Spinal cord (tissue), 9 donors: ENCODE measurements at regions not wholly inside any gene's neighbourhood (a gene's known extent, or its start where the extent isn't known, plus 50 kb on each side); places are given as distances from the start of the nearest gene placed in this dataset.

ENCODE experiments used
- DNase-seq, 6 donors: peaks; one replicate each; pipeline versions ENCODE4 v3.0.0 to v3.0.0-alpha.2; 2013 to 2015; ENCODE audit warnings: low spot score in 6 of 6, low read depth in 4 of 6
- H3K27ac ChIP-seq: one replicate; pipeline ENCODE4 v1.5.1; 2013; ENCODE audit warnings: low read depth, low read length, control low read depth
- H3K27me3 ChIP-seq: one replicate; pipeline ENCODE4 v1.6.1; 2013; ENCODE audit warnings: low read length; ENCODE audit not compliant: control insufficient read depth, insufficient read depth
- H3K36me3 ChIP-seq: one replicate; pipeline ENCODE4 v1.6.1; 2013; ENCODE audit warnings: low read length; ENCODE audit not compliant: control insufficient read depth, insufficient read depth
- H3K4me1 ChIP-seq: one replicate; pipeline ENCODE4 v1.6.1; 2013; ENCODE audit warnings: low read length; ENCODE audit not compliant: control insufficient read depth, insufficient read depth
- H3K4me3 ChIP-seq: one replicate; pipeline ENCODE4 v1.5.1; 2013; ENCODE audit warnings: low read depth, low read length, control low read depth
- H3K9me3 ChIP-seq: one replicate; pipeline ENCODE4 v1.6.1; 2013; ENCODE audit warnings: low read length; ENCODE audit not compliant: control insufficient read depth, insufficient read depth
- whole genome bisulfite sequencing: methylation state at CpG from one replicate; pipeline ENCODE4 v1.1.5; 2013; ENCODE audit warnings: missing lambda C conversion rate; ENCODE audit not compliant: insufficient coverage; 5-methylcytosine and 5-hydroxymethylcytosine counted together
- donor health status: healthy.

DNA sequence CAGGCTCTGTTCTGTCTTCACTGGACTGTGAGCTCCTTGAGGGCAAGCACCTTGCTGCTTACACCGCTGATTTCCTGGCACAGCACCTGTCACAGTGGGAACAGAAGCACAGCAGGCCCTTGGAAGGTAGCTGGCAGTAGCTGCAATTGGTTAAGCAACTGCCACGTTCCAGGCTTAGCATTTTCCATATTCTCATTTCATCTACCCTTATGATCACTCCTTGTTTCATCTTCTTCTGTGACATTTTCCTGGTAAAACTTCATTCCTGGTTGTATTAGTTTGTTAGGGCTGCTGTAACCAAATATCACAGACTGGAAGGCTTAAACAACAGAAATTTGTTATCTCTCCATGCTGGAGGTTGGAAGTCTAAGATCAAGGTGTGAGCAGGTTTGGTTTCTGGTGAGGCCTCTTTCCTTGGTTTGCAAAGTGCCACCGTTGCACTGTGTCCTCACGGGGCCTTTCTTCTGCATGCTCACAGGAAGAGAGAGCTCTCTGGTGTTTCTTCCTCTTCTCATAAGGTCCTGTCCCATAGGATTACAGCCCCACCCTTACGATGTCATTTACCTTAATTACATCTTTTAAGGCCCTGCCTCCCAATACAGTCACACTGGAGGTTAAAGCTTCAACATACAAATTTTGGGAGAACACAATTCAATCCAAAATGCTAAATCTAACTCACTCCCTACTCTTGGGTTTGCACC, 121.7 kb upstream of the CPSF6 start:
- H3K27ac ChIP-seq: no peak overlapping the region
- DNase-seq: no peak
- no peaks in the 10 kb centered on the region for H3K9me3 ChIP-seq
- WGBS: 95% methylated on average over 4 of the region's 5 CpGs
- H3K4me1 ChIP-seq: no peaks in the 10 kb centered on the region
- no peaks in the 10 kb centered on the region for H3K36me3 ChIP-seq
- H3K27me3 ChIP-seq: no peaks in the 10 kb centered on the region
- H3K4me3 ChIP-seq: no peak overlapping the region

DNA sequence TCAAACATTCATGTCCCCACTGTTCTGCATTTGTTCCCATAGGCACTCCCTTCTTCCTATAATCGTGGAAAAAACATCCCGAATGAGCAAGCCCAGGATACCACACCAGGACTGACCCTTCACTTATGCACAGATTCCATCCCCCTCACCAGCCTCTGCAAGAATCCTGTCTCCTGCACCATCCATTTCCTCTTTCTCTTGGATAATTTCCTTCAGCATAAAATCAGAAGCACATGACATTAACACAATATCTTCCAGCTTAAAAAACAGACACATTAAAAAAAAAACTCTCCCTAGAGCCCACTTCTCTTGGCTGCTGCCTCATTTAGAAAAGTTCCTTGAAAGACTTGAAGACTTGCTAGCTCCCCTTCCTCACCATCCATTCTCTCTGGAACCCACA, 120.9 kb upstream of the CPSF6 start:
- no peak for DNase-seq
- Histone ChIP-seq H3K27ac (no peak overlapping the region), H3K36me3 (no peaks in the 10 kb centered on the region), H3K9me3 (no peaks in the 10 kb centered on the region), H3K4me3 (no peak overlapping the region), H3K27me3 (no peaks in the 10 kb centered on the region), H3K4me1 (no peaks in the 10 kb centered on the region)
- WGBS: 88% methylated on average over 2 of the region's 2 CpGs

DNA sequence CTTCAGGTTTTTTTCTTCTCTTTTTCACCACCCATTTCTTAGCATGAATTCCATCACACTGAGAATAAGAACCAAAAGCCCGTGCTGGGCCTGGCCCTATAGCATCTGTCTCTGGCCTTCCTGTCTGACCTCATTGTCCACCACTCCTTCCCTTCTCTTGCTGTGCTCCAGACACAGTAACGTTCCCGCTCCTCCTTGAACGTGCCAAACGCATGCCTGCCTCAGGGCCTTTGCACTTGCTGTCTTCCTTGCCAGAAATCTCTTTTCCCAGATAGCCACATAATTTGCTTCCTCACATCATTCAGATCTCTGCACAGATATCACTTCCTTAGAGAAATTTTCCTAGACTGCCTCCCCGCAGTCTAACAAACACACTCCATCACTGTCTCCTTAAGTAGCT, 119.6 kb upstream of the CPSF6 start:
- Histone ChIP-seq H3K9me3 (no peaks in the 10 kb centered on the region), H3K27ac (no peak overlapping the region), H3K36me3 (no peaks in the 10 kb centered on the region), H3K27me3 (no peaks in the 10 kb centered on the region), H3K4me3 (no peak overlapping the region), H3K4me1 (no peaks in the 10 kb centered on the region)
- DNase-seq: no peak
- WGBS: 93% methylated on average over 5 of the region's 6 CpGs

DNA sequence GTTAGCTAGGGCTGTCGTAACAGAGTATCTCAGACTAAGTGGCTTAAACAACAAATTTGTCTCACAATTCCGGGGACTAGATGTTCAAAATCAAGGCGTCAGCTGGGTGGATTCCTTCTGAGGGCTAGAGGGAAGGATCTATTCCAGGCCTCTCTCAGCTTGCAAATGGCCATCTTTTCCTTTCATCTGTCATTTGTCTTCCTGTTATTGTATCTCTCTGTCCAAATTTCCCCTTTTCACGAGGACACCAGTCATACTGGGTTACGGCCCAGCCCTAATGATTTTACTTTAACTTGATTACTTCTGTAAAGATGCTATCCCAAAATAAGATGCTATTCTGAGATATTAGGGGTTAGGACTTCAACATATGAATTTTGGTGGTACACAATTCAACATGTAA, 119.0 kb upstream of the CPSF6 start:
- WGBS: no CpG with 5 or more reads among the region's 5 CpGs
- no peak for DNase-seq
- H3K9me3 ChIP-seq: no peaks in the 10 kb centered on the region
- no peaks in the 10 kb centered on the region for H3K27me3 ChIP-seq
- H3K4me1 ChIP-seq: no peaks in the 10 kb centered on the region
- H3K27ac ChIP-seq: no peak overlapping the region
- H3K4me3 ChIP-seq: no peak overlapping the region
- no peaks in the 10 kb centered on the region for H3K36me3 ChIP-seq

DNA sequence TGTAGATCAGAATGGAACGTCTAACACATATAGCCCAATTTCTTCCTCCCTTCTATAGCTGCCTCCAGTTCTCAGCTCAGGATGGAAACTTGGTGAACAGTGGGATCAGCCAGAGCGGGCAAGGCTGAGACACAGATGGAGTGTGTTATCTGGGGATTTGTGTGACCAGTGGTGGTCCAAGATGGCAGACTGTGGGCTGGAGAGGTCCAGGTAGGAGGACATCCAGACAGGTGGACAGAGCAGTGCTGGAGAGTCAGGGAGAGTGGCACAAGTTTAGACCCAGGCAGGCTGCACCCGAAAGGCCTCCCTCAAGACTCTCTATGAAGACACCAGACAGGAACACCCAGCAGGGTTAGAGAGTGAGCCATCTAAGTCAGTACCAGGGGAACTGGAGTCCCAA, 116.1 kb upstream of the CPSF6 start:
- no peaks in the 10 kb centered on the region for H3K27me3 ChIP-seq
- no peaks in the 10 kb centered on the region for H3K9me3 ChIP-seq
- DNase-seq: no peak
- no peak overlapping the region for H3K27ac ChIP-seq
- H3K4me3 ChIP-seq: no peak overlapping the region
- WGBS: 100% methylated on average over 1 of the region's 3 CpGs
- no peaks in the 10 kb centered on the region for H3K36me3 ChIP-seq
- H3K4me1 ChIP-seq: no peaks in the 10 kb centered on the region

DNA sequence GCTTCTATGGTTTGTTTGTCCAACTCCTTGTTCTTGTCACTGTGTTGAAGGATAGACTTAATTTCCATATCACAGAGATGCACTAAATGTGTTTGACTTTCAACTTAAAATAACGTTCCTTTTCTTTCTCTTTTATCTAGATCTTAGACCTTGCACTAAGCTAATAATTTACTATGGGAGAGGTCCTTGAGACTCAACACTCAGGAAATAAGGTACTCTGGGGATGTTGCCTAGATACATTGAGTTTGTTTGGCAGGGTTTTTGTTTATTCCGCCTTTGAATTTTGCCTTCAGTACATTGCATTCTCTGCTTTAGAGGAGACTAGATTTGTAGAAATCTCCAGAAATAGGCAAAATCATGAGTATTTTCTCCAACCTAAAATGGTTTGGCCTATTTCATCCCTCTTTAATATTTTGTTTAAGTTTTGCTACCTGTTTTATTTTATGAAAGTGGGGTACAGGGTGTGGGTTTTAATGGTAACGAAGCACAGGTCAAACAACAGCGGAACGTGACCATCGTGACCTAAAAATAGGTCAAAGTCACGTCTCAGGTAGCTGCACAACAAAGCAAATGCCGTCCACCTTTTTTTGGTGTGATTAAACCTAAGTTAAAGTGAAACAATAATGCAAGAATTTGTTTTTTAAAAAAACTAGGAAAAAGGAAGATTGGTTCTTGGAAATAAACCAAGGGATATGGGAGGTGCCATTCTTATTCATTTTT, 115.3 kb upstream of the CPSF6 start:
- H3K4me1 ChIP-seq: no peaks in the 10 kb centered on the region
- no peaks in the 10 kb centered on the region for H3K36me3 ChIP-seq
- H3K4me3 ChIP-seq: no peak overlapping the region
- no peaks in the 10 kb centered on the region for H3K9me3 ChIP-seq
- DNase-seq: no peak
- no peaks in the 10 kb centered on the region for H3K27me3 ChIP-seq
- 95% methylated on average over 6 of the region's 8 CpGs for WGBS
- no peak overlapping the region for H3K27ac ChIP-seq

DNA sequence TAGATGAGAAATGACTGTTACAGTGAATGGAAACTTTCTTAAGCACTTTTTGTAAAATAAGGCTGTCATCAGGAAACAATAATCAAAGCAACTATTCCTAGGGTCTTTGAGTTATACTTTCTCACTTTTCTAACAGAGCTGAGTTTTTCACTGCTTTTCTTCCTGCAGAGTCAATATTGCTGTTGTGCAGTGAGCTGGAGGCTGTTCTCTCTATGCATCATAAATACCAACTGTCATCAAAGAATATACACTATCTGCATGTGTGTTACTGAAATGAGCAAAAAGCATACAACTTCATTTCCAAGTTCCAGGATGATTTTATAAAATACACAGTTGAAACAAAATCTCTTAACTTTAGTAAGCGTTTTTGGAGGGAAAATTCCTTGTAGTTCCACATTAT, 110.4 kb upstream of the CPSF6 start:
- Histone ChIP-seq H3K27ac (no peak overlapping the region), H3K36me3 (no peaks in the 10 kb centered on the region), H3K4me1 (no peaks in the 10 kb centered on the region), H3K9me3 (no peaks in the 10 kb centered on the region), H3K4me3 (no peak overlapping the region), H3K27me3 (no peaks in the 10 kb centered on the region)
- DNase-seq: no peak
- no CpG with 5 or more reads among the region's 1 CpG for whole genome bisulfite sequencing

DNA sequence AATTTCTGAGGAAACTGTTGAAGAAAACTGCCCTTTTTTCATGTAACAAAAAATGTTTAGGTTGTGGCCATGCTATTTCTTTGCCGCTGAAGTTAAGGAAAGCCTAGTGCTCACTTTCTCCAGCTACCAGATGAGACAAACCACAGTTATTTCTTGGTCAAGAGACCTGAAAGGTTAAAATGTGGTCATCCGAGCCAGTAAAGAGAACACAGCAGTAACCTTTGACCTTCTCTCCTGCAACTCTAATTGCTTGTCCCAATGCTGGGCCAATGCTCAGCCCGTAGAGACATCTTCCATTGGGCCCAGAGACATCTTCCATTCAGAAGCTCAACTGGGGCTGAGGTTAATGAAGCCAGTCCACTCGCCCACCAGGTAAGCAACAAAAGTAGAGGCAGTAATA, 109.8 kb upstream of the CPSF6 start:
- 38% methylated on average over 2 of the region's 4 CpGs for WGBS
- no peaks in the 10 kb centered on the region for H3K9me3 ChIP-seq
- DNase-seq: no peak
- H3K4me1 ChIP-seq: no peaks in the 10 kb centered on the region
- H3K4me3 ChIP-seq: no peak overlapping the region
- H3K27me3 ChIP-seq: no peaks in the 10 kb centered on the region
- no peaks in the 10 kb centered on the region for H3K36me3 ChIP-seq
- H3K27ac ChIP-seq: no peak overlapping the region

DNA sequence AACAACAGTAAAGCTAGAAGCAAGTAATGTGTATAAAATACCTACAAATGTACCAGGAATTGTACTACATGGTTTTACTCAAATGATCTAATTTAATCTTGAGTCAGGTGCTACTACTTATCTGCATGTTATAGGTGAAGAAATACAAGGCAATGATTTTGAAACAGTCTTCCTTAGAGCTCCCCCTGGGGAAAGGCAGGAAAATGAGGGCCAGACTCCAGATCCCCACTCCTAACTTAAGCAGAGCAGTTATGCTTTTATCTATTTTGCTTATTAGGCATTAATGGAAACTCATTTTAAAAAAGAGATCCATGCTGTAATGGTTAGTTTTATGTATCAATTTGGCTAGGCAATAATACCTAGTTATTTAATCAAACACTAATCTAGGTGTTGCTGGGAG, 109.3 kb upstream of the CPSF6 start:
- Histone ChIP-seq H3K4me1 (no peaks in the 10 kb centered on the region), H3K36me3 (no peaks in the 10 kb centered on the region), H3K27me3 (no peaks in the 10 kb centered on the region), H3K4me3 (no peak overlapping the region), H3K9me3 (no peaks in the 10 kb centered on the region), H3K27ac (no peak overlapping the region)
- DNase-seq: no peak

DNA sequence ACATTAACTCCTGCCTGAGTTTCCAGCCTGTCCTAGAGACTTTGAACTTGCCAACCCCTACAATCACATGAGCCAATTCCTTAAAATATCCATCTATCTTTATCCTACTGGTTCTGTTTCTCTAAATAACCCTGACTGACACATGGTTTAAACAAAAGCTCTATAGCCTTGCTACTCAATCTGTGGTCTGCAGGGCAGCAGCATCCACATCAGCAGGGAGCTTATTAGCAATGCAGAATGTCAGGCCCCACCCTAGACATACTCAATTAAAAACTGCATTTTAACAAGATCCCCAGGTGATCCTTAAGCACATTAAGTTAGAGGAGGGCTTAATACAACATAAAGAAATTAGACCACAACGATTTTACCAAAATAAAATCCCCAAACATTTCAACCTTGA, 108.3 kb upstream of the CPSF6 start:
- Histone ChIP-seq H3K27me3 (no peaks in the 10 kb centered on the region), H3K9me3 (no peaks in the 10 kb centered on the region), H3K27ac (no peak overlapping the region), H3K4me3 (no peak overlapping the region), H3K4me1 (no peaks in the 10 kb centered on the region), H3K36me3 (no peaks in the 10 kb centered on the region)
- WGBS: 100% methylated on average over 1 of the region's 1 CpG
- no peak for DNase-seq
